HT1080 (cell line): ENCODE measurements at regions not wholly inside any gene's neighbourhood (a gene's known extent, or its start where the extent isn't known, plus 50 kb on each side); places are given as distances from the start of the nearest gene placed in this dataset.
A peak's percentile ranks its signal among the peaks of the same experiment; 100 is the strongest.

Source experiments
- DNase-seq: peaks from one replicate; pipeline ENCODE4 v3.0.0-alpha.2; 2015; ENCODE audit warnings: low read depth

DNA sequence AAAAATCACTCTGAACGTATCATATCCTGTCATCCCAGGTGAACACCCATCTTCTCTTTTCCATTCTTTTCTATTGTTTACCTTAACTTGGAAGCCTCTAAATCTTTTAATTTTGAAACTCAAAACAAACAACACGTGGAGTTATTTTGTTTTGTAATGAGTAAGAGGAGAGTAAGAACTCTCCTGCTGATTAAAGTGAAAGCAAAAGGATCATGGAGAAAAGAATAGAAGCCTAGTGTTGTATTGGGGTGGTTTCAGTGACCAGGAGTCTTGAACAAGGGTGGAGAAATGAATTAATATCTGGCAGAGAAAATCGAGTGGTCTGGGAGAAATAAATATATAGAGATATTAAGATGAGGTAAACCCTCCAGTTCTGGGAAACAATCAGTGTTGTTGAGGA lies 237.4 kb upstream of the UGT8 start:
- DNase-seq = peak; percentile 5

DNA sequence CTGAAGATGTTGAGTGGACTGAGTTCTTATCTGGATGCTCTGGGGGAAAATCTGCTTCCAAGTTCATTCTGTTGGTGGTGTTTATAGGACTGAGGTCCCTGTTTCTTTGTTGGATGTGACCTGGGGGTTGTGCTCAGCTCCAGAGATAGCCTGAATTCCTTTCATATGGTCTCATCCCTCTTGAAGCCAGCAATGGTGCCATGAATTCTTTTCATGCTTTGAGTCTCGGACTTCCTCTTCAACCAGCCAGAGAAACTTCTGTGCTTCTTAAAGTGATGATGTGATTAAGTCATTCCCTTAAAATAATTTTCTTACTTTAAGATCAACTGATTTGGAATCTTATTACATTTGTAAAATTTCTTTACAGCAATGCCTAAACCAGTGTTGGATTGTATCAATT lies 233.8 kb upstream of the UGT8 start:
- DNase-seq = peak; percentile 62

DNA sequence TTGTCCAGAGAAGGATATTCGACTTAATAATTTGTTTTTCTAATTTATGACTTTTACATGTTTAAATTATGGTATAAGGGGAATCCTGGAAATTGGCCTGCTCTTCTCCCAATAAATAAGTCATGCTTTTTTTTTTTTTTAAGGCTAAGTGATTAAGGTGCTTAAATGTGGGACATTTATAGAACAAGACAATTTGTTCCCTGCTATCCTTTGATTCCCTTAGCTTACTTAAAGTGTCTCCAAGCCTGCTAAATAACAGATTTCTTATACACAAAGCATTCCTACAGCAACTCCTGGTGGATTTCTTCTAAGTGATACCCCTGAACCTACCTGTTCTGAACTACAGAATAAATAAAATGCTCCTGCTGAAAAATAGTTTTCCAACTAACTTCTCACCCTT lies 233.0 kb upstream of the UGT8 start:
- DNase-seq = no peak

DNA sequence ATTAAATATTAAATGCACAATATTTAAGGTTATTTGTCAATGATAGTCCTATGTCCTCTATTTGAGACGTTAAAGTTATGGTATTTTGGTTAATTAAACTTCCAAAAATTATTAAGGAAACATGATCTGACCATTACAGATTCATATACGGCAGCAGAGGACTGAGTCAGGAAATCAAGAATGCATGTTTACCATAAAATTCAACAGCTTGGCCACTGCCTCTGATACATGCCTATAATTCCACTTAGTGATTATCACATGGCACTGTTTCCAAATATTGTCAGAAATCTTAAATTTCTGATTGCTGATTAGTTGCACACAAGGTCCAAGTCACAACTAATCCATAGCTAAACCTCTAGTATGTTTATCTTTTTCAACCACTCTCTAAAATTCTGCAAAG lies 232.2 kb upstream of the UGT8 start:
- no peak for DNase-seq

DNA sequence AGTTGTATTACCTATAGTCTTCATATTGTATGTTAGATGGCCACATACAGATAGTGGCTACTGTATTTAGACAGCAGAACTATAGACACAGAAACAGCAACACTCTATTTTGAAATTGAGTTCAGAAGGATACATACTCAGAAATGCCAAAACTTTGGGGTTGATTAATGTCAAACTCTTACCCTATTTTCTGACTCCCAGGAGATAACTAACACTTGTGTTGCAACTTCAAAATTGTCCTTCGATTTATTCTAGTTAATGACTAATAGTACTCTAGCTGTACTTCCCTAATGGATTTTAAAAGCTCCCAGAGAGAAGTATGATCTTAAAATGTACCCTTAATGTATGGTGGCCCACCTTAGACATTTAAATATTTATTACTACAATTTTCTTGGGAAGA lies 229.9 kb upstream of the UGT8 start:
- no peak for DNase-seq

DNA sequence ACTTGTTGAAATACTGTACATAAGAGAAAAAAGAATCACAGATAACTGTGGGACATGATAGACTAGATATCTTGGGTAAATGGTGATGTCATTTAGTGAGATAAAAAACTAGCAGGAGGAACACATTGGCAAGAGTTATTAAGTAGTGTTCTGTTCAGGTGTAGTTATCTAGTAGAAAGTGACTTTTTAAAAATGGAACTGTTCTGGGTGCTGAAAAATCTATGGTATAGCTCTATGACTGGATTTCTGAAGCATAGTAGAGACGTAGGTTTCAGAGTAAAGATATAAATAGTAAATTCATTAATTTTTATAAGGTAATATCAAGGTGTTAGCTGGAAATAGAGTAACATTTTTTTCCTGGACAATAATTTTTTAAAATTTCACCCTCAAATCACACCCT lies 225.1 kb upstream of the UGT8 start:
- DNase-seq = no peak

GRCh38 chr4:114378305-114378903 lies 220.2 kb upstream of the UGT8 start:
- no peak for DNase-seq

- DNase-seq = peak; percentile 11
Observed at GRCh38 chr4:114383067-114383466, 215.5 kb upstream of the UGT8 start.

DNA sequence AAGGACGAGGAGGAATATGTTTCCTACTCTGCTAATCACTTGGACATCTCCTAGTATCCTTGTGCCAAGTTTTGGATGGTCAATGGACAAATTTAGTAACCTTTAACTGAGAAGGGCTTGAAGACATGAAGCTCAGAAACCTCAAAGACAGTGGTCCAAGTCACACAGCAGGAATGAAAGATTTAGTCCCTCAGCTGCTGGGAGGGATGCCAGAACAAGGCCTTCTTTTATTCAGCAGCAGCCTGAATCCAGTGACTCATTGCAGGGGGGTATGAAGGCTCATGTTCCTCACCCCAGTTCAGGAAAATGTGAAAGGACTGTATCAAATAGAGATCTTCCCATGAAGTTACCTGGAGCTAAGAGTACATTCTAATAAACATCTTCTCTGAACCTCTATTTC lies 214.9 kb upstream of the UGT8 start:
- peak; percentile 91 for DNase-seq

DNA sequence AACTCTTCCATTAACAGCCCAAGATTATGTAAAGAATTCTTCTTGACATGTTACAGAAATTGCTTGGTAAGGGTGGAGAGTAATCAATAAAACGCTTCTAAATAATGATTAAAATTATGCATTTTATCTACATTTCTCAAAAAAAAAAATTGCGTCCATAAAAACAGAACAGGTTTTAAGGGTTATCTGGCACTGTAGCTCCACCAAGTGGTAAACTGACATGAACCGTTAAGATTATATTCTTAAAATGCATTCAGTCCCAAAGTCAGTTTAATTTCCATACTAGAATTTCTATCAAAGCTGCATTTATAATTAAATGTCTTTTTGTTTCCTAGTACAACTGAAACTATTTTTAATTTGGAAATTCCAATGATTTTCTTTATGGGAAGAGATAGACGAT lies 214.0 kb upstream of the UGT8 start:
- DNase-seq = no peak

DNA sequence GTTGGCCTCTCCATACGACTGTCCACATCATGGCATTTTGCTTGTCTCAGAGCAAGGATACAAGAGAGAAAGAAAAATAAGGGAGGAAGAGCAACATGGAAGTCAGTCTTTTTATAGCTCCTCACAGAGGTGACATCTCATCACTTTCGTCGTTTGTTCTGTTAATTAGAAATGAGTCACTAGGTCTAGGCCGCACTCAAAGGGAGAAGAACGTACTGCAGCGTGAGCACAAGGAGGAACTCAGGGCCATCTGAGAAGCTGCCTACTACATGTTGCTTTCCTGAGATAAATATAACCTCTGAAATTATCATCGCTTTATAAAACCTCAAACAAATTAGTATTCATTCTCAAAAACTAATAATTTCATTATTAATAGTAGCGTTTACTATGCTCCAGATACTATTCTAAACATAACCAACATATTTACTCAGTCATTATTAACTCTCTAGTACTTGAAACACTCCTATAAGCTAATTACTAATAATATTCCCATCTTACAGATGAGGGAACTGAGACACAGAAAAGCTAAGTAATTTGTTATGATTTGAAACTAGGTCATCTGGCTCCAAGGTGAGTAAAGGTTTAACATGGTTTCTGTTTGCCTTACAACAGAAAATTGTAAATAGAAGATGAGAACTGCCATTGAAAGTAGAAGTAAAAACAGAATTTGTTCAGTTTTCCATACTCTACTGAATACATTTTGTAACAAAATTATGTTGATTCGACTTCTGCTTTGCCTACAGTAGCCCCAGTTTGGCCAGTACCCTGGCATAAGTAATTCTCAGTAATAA lies 213.2 kb upstream of the UGT8 start:
- DNase-seq = no peak

GRCh38 chr4:114386637-114387233 lies 211.9 kb upstream of the UGT8 start:
- peak; percentile 19 for DNase-seq

GRCh38 chr4:114389070-114389685 lies 209.4 kb upstream of the UGT8 start:
- DNase-seq = no peak

- no peak for DNase-seq
Observed at GRCh38 chr4:114393295-114394038, 205.1 kb upstream of the UGT8 start.

GRCh38 chr4:114396808-114397207 lies 201.8 kb upstream of the UGT8 start:
- no peak for DNase-seq

GRCh38 chr4:114398410-114398809 lies 200.2 kb upstream of the UGT8 start:
- no peak for DNase-seq

DNA sequence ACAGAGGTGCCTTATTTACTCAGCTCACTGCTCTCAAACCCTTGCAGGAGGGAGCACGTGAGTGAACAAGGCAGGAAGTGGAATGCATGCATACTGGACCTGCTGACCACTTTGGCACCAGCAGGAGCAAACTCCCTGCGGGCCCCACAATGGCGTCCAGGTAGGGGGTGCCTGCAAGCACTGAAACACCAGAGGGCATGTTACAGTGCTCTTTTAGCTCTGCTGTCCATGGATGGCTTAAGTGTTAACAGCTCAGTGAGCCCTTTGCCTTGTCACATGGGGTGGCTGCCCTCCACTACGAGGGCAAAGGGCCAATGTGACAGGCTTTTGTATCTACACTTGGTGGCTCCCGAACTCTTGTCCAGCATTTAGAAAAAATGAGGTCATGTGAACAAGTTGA lies 199.5 kb upstream of the UGT8 start:
- DNase-seq = no peak

DNA sequence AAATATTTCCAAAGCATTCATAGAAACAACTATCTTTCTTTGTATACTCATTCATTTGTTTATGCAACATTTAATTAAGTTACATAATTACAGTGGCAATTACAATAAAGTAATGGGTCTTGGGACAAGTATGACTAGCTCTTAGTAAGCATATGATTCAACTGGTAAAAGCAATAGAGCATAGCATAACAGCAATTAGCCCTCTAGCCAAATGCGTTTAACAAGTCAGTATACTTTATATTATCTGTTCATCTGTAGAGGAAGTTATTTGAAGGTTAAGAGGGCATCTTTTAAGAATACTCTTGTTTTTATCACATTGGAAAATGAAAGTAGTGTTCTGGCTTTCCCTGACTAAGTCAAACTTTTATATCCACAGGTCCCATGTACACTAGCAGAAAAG lies 198.1 kb upstream of the UGT8 start:
- DNase-seq = no peak

GRCh38 chr4:114401483-114401882 lies 197.1 kb upstream of the UGT8 start:
- DNase-seq = no peak

DNA sequence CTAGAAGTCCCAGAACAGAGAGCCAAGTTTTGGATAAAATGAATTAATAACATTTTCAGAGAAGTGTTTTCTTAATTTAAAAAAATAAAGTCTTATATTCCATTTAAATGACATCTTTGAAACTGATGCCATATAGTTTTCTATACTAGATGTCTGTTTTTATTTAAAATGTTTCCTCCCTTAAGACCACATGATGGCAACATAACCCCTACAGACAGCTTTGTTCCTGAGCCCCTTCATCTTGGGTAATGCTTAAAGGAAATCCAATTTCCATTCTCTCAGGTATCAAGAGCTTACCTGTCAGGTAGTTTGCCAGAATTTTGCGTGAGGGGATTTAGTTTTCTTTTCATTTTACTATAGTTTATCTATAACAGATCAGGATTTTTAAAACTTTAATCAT lies 181.4 kb upstream of the UGT8 start:
- peak; percentile 8 for DNase-seq

GRCh38 chr4:114420069-114420468 lies 178.5 kb upstream of the UGT8 start:
- no peak for DNase-seq

- DNase-seq = no peak
Observed at GRCh38 chr4:114423582-114423981, 175.0 kb upstream of the UGT8 start.
